ENCODE measurements at regions not wholly inside any gene's neighbourhood (a gene's known extent, or its start where the extent isn't known, plus 50 kb on each side); places are given as distances from the start of the nearest gene placed in this dataset.

DNA sequence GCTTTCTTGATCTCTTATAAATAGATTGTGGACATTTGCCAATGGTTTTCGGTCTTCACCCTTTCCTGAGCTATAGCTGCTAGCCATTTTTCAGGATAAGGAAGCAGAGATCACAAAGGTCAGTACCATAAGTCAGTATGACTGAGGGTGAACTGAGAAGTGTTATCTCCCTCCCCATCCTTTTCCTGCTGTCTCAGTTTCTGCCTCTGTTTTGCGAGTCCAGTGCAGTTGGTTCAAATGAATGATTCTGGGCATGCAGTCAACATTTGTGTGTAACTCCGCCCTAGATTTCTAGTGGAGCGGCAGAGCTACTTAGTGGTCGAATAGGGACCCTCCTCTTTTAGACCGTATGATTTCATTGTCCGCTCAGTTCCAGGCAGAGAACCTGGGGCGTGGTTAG is 460.8 kb upstream of the ARGLU1 start:
- TF ChIP-seq CTCF (conservative IDR thresholded peaks at IDR 0.05), result no peak
- TF ChIP-seq EZH2 (IDR thresholded peaks at IDR 0.05; ENCODE audit: low read depth), result no peak
